Common myeloid progenitor, CD34-positive (primary cell): ENCODE measurements at regions not wholly inside any gene's neighbourhood (a gene's known extent, or its start where the extent isn't known, plus 50 kb on each side); places are given as distances from the start of the nearest gene placed in this dataset.

Experiments used
- CTCF ChIA-PET: fragments of 350-600 bp; sonication (Branson Sonifier 250); formaldehyde crosslinking; loops from one replicate; lab custom pipeline; 2021; ENCODE audit warnings: antibody characterized with exemption; lab: Charles Lee
- POLR2A ChIA-PET: fragments of 350-600 bp; sonication (Branson Sonifier 250); formaldehyde crosslinking; loops from one replicate; lab custom pipeline; 2021; ENCODE audit warnings: antibody characterized with exemption; lab: Charles Lee
- DNase-seq, 3 donors: peaks; one replicate each; pipeline versions ENCODE4 v3.0.0 to v3.0.0-alpha.2; 2013
- H3K27ac ChIP-seq, 2 experiments: 1 replicate in 1 of 2; 2 replicates in 1 of 2; pipeline ENCODE4 v1.7.0; 2013; ENCODE audit warnings: inconsistent platforms in 2 of 2, low read length in 2 of 2, mild to moderate bottlenecking in 2 of 2, low read depth in 1 of 2, moderate library complexity in 1 of 2; ENCODE audit not compliant: severe bottlenecking in 2 of 2, insufficient read depth in 1 of 2, poor library complexity in 1 of 2
- H3K27me3 ChIP-seq, 5 experiments: replicated peaks in 2 of 5; 1 replicate in 3 of 5; 2 replicates in 2 of 5; pipeline versions ENCODE4 v1.6.1 to v1.7.0; 2013; ENCODE audit warnings: low read length in 4 of 5, mild to moderate bottlenecking in 2 of 5, moderate library complexity in 2 of 5, inconsistent platforms in 1 of 5; ENCODE audit not compliant: insufficient read depth in 5 of 5, control insufficient read depth in 4 of 5
- H3K36me3 ChIP-seq, 4 experiments: 1 replicate in 2 of 4; 2 replicates in 2 of 4; pipeline versions ENCODE4 v1.6.1 to v1.7.0; 2013; ENCODE audit warnings: low read length in 3 of 4, control low read depth in 1 of 4, mild to moderate bottlenecking in 1 of 4; ENCODE audit not compliant: control insufficient read depth in 4 of 4, insufficient read depth in 4 of 4
- H3K4me1 ChIP-seq, 4 experiments: 1 replicate in 3 of 4; 2 replicates in 1 of 4; pipeline versions ENCODE4 v1.6.1 to v1.7.1; 2013; ENCODE audit warnings: low read length in 3 of 4, mild to moderate bottlenecking in 3 of 4, control low read depth in 1 of 4, inconsistent platforms in 1 of 4, moderate library complexity in 1 of 4; ENCODE audit not compliant: control insufficient read depth in 4 of 4, insufficient read depth in 4 of 4; ENCODE audit errors: control extremely low read depth in 1 of 4
- H3K4me3 ChIP-seq, 7 experiments: 1 replicate in 4 of 7; 2 replicates in 3 of 7; pipeline versions ENCODE4 v1.5.1 to v1.7.0; 2013; ENCODE audit warnings: mild to moderate bottlenecking in 7 of 7, low read length in 6 of 7, moderate library complexity in 6 of 7, inconsistent platforms in 2 of 7, low read depth in 2 of 7, control low read depth in 1 of 7; ENCODE audit not compliant: insufficient read depth in 4 of 7, control insufficient read depth in 1 of 7; ENCODE audit errors: extremely low read depth in 1 of 7
- H3K9me3 ChIP-seq, 5 experiments: 1 replicate in 4 of 5; 2 replicates in 1 of 5; pipeline versions ENCODE4 v1.6.1 to v1.7.1; 2013; ENCODE audit warnings: low read length in 4 of 5, mild to moderate bottlenecking in 2 of 5, inconsistent platforms in 1 of 5, low read depth in 1 of 5, moderate library complexity in 1 of 5; ENCODE audit not compliant: control insufficient read depth in 4 of 5, insufficient read depth in 2 of 5; ENCODE audit errors: control extremely low read depth in 1 of 5
- WGBS: methylation state at CpG from one replicate; pipeline ENCODE4 v1.1.5; 2013; ENCODE audit not compliant: insufficient coverage; 5-methylcytosine and 5-hydroxymethylcytosine counted together

DNA sequence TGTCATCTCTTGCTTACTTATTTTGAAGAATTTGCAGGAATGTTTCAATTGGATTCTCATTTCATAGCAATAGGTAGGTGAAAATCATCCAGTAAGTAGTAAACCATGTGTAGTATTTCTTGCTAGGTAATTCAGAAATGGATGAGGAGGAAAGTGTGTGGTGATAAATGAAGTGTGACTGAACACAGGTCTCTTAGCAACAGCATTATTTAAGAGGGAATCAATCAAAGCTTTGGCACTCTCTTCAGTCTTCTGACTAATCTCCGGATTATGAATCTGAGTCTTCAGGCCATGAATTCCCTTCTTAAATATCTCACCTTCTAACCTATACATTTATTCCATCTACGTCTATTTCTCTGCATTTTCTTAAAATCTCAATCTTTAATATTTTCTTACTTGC lies 55.8 kb upstream of the ARHGAP24 start:
- no peaks in the 10 kb centered on the region for H3K9me3 ChIP-seq
- H3K27ac ChIP-seq: no peak overlapping the region
- H3K4me3 ChIP-seq: no peak overlapping the region
- no peak for DNase-seq
- no peaks in the 10 kb centered on the region for H3K27me3 ChIP-seq
- H3K36me3 ChIP-seq: no peaks in the 10 kb centered on the region
- H3K4me1 ChIP-seq: no peaks in the 10 kb centered on the region
- WGBS: 100% methylated on average over 2 of the region's 2 CpGs
- POLR2A ChIA-PET: no interaction called here
- CTCF ChIA-PET: no interaction called here

DNA sequence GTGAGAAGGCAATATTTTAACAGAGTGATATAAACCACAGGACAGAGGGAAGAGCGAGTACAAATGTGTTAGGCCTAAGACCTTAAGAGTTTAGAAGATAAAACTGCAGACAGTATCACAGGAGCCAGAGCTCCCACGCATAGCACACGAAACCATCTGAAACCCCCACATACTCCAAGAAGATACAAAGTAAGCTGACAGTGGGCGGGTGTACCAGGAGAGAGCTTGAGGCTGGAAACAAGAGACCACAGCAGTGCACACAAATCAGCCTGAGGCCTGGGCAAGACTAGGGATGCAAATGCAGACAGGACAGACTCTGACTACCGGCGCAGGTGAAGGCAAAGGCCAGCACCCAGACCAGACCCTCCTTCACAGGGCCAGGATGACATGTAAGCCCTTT lies 54.1 kb upstream of the ARHGAP24 start:
- no peak for DNase-seq
- H3K27me3 ChIP-seq: no peaks in the 10 kb centered on the region
- H3K27ac ChIP-seq: no peak overlapping the region
- H3K36me3 ChIP-seq: no peaks in the 10 kb centered on the region
- CTCF ChIA-PET: no interaction called here
- no peak overlapping the region for H3K4me3 ChIP-seq
- 89% methylated on average over 3 of the region's 6 CpGs for WGBS
- no peaks in the 10 kb centered on the region for H3K4me1 ChIP-seq
- H3K9me3 ChIP-seq: no peaks in the 10 kb centered on the region
- POLR2A ChIA-PET: no interaction called here

DNA sequence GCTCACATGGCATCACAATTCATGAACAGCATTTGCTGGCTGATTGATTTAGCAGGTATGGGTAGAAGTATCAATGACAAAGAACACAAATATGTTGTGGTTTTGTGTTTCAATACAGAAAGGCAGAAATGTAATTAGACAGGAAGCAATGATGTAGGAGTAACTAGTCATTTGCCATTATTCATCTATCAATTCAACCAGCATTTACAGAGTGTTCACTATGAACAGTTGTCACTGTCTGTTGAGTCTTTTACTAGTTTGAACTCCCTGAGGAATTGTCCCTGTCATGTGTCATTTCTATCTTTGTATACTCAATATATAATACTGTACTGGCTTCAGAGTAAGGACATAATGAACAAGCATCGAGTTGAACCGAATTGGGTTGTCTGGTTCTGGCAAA lies 51.5 kb upstream of the ARHGAP24 start:
- Histone ChIP-seq H3K4me3 (no peak overlapping the region), H3K4me1 (no peaks in the 10 kb centered on the region), H3K9me3 (no peaks in the 10 kb centered on the region), H3K27ac (no peak overlapping the region), H3K27me3 (no peaks in the 10 kb centered on the region), H3K36me3 (no peaks in the 10 kb centered on the region)
- no peak for DNase-seq
- 100% methylated on average over 2 of the region's 2 CpGs for WGBS
- CTCF ChIA-PET: no interaction called here
- POLR2A ChIA-PET: no interaction called here
